Brain microvascular endothelial cell (primary cell): ENCODE measurements at regions not wholly inside any gene's neighbourhood (a gene's known extent, or its start where the extent isn't known, plus 50 kb on each side); places are given as distances from the start of the nearest gene placed in this dataset.

Experiments
- DNase-seq: peaks from one replicate; pipeline ENCODE4 v3.0.0-alpha.2; 2020
- H3K27ac ChIP-seq: fragments of 250-450 bp; sonication (Bioruptor Pico); 2 replicates; pipeline ENCODE4 v1.5.1; 2020; ENCODE audit warnings: mild to moderate bottlenecking, moderate library complexity
- H3K27me3 ChIP-seq: fragments of 250-450 bp; sonication (Bioruptor Pico); replicated peaks from 2 replicates; pipeline ENCODE4 v1.5.1; 2020; ENCODE audit warnings: mild to moderate bottlenecking
- H3K36me3 ChIP-seq: fragments of 250-450 bp; sonication (Bioruptor Pico); replicated peaks from 2 replicates; pipeline ENCODE4 v1.5.1; 2020; ENCODE audit warnings: mild to moderate bottlenecking
- H3K4me3 ChIP-seq: 2 replicates; pipeline ENCODE4 v1.5.1; 2011; ENCODE audit warnings: low read depth, mild to moderate bottlenecking, control low read depth, low read length, moderate library complexity
- in situ Hi-C: cut with HindIII; loops from 2 replicates; pipeline ENCODE4 v1.10.0; 2017; ENCODE audit warnings: low sequenced_read_pairs, low pct_ligation_motif_present
- TF ChIP-seq, protein P1 (sequence below): IDR thresholded peaks from 2 replicates; pipeline ENCODE4 v1.5.1; 2011; ENCODE audit warnings: low read depth, mild to moderate bottlenecking, moderate library complexity, low read length, control low read depth, inconsistent platforms; ENCODE audit errors: missing control alignments

DNA sequence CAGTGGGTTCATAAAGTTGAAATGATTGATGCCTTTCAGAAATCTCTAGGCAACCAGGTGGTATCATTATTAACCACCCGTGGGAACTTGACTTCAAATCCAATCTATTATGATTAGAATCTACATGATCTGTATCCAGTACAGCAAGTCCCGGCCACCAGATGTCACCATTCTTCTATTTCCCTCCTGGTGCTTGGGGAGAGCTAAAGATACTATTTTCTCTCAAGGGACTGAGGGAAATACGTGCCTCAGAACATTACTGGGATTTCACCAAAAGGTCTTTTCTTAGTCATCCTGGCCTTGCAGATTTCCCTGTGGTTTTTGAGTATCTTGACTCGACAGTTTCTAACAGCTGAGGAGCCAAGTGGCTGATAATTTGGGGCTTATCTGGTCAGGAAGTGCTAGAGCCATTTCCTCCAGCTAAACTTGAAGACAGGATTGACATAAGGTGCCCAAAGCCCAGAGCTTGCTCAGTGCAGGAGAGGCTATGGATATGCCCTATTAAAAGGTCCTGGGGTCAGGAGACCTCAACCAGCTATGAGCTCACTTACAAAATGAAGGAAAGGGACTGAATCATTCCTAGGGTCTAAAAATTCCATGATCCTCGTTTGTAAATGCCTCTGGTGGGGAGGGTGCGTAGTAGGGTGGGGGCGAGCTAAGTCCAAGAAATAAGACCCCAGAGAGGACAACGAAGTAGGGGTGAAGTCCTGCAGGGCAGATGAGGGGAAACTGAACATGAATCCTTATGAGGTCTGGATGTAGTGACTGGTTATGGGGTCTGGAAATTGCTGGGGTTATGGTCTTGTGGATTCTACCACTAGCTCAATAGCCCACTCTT lies 135.4 kb upstream of the MGAT5 start:
- H3K27me3 ChIP-seq: no peaks in the 10 kb centered on the region
- no peaks in the 10 kb centered on the region for H3K36me3 ChIP-seq
- H3K4me3 ChIP-seq: no peak overlapping the region
- no peak overlapping the region for H3K27ac ChIP-seq
- TF ChIP-seq, protein P1, sequence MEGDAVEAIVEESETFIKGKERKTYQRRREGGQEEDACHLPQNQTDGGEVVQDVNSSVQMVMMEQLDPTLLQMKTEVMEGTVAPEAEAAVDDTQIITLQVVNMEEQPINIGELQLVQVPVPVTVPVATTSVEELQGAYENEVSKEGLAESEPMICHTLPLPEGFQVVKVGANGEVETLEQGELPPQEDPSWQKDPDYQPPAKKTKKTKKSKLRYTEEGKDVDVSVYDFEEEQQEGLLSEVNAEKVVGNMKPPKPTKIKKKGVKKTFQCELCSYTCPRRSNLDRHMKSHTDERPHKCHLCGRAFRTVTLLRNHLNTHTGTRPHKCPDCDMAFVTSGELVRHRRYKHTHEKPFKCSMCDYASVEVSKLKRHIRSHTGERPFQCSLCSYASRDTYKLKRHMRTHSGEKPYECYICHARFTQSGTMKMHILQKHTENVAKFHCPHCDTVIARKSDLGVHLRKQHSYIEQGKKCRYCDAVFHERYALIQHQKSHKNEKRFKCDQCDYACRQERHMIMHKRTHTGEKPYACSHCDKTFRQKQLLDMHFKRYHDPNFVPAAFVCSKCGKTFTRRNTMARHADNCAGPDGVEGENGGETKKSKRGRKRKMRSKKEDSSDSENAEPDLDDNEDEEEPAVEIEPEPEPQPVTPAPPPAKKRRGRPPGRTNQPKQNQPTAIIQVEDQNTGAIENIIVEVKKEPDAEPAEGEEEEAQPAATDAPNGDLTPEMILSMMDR: peak; percentile 82
- in situ Hi-C loops: no loop called here
- DNase-seq: peak; percentile 96

DNA sequence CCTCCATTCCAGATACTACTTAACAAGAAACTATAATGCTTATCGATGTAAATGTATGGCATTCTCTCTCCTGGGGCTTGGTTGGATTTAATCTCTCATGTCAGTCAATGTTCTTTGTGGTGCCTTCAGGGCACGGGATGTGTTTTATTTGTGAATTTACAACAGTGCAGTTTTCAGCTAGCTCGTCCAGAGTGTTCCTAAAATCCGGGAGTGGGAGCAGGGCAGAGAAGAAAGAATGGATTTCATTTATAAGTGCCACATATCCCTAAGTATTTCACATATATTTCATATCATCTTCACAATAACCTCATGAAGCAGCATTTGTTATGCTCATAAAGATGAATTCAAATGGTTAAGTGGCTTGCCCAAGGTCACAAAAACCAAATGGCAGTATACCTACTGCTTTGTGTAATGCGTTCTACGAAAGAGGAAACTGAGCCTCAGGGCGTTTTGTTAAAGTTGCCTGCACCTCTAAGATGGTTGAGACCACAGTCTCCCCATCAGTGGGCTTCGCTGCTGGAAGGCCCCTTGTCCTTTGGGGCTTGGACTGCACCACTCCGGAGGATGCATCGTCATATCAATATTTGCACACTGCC lies 134.7 kb upstream of the MGAT5 start:
- in situ Hi-C loops: no loop called here
- Histone ChIP-seq H3K36me3 (no peaks in the 10 kb centered on the region), H3K27ac (no peak overlapping the region), H3K4me3 (peak overlapping the region; percentile 72), H3K27me3 (no peaks in the 10 kb centered on the region)
- DNase-seq: no peak
- TF ChIP-seq, protein P1: no peak

DNA sequence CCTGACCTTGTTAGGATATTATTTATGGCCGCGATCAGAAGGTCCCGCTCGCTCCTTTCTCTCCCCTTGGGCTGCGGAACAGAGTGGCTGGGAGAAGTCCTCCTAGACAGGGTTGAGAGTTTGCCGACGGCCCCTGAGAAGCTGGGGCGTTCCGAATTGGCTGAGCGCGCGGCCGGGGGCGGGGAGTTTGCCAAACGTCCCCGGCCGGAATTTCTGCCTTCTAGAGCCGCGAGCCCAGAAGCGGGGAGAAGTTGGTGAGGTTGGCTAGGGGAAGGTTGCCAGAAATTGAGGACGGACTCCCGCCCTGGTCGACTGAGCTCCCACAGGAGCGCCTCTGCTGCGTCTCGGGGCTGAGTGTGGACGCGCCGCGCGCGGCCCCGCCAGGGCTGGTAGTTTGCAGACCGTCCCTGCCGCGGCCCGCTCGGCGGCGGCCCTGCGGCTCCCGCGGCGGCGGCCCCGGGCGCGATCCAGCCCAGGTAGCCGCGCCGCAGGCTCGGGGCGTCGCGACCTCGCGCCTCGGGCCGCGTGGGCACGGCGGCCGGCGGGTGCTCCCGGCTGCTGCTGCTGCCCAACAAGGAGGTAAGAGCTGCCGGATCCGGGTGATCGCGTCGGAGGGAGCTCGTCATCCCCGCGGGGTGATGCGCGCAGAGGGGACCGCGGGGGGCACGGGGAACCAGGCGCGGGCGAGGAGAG lies 134.0 kb upstream of the MGAT5 start:
- in situ Hi-C loops: no loop called here
- H3K36me3 ChIP-seq: no peaks in the 10 kb centered on the region
- H3K27me3 ChIP-seq: no peaks in the 10 kb centered on the region
- peak; percentile 88 for DNase-seq
- H3K4me3 ChIP-seq: peak overlapping the region; percentile 72
- TF ChIP-seq, protein P1: no peak
- H3K27ac ChIP-seq: peak overlapping the region; percentile 62

DNA sequence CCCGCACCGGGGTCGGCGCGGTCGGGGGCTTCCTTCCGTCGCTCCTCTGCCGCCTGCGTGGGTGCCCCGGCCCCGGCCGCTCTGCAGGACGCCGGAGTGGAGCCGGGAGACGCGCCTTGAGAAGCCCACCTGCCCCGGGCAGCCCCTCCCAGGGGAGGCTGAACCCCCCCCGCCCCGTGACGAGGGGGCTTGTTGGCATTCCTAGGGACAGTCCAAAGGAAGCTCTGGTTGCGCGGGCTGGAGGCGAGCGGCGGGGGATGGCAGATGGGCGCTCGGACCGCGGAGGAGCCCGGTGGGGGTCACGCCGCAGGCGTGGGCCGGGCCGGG lies 133.5 kb upstream of the MGAT5 start:
- DNase-seq: no peak
- in situ Hi-C loops: no loop called here
- peak overlapping the region; percentile 72 for H3K4me3 ChIP-seq
- H3K36me3 ChIP-seq: no peaks in the 10 kb centered on the region
- TF ChIP-seq, protein P1: no peak
- no peaks in the 10 kb centered on the region for H3K27me3 ChIP-seq
- H3K27ac ChIP-seq: peak overlapping the region; percentile 7

DNA sequence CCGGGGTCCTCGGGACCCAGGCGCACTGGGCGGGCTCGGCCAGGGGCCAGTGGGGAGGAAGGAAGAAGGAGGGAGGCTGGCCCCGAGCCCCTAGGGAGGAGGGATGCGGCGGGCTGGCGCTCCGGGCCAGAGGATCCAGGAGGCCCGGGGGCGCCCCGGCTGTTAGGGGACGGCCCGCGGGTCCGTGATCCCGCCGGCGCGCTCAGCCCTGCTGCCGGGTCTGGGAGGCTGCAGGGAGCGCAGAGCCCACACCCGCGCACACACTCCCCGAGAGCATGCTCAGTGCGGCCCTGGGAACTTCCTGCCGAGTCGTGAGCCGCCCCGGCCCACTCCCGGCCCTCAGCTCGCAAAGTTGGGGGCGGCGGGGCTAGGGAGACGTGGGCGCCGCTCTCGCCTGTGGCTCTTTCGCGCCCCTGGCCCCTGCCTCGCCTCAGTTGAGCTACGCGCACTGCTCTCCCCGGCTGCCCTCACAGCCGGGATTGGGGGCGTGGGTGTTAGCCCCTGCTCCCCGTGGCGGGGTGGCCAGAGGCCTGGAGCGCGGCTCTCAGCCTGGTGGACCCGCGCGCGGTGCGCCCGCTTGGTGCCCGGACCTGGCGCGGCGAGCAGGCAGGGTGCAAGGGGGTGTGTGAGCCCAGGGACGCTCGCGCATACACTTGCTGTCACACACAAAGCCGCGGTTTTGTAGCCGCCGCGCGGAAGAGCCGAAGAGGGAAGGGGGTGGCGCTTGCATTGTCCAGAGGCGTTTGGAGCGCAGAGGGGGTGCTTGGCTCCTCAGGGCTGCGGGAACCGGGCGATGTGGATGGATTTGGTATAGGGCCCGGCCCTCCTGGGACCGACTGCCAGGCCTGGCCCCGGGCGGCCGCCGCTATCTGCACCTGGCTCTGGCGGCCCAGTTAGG lies 132.9 kb upstream of the MGAT5 start:
- H3K27ac ChIP-seq: peak overlapping the region; percentile 19
- TF ChIP-seq, protein P1: no peak
- no peaks in the 10 kb centered on the region for H3K36me3 ChIP-seq
- DNase-seq: peak; percentile 42
- in situ Hi-C loops: no loop called here
- H3K4me3 ChIP-seq: peak overlapping the region; percentile 72
- H3K27me3 ChIP-seq: no peaks in the 10 kb centered on the region
